GM12873 (cell line): ENCODE measurements at regions not wholly inside any gene's neighbourhood (a gene's known extent, or its start where the extent isn't known, plus 50 kb on each side); places are given as distances from the start of the nearest gene placed in this dataset.

Source experiments
- CTCF ChIP-seq: IDR thresholded peaks from 2 replicates; pipeline ENCODE4 v1.5.1; 2012; ENCODE audit warnings: low read depth, mild to moderate bottlenecking, moderate library complexity, low read length, control low read depth; ENCODE audit not compliant: insufficient read depth; ENCODE audit errors: missing control alignments

- TF ChIP-seq CTCF, result no peak
These were observed 893.5 kb downstream of the TBC1D22A start for GRCh38 chr22:47655930-47656329.

GRCh38 chr22:47654922-47655491 is 892.6 kb downstream of the TBC1D22A start:
- TF ChIP-seq CTCF, result no peak

GRCh38 chr22:47653921-47654320 is 891.5 kb downstream of the TBC1D22A start:
- no peak for TF ChIP-seq CTCF

- no peak for TF ChIP-seq CTCF
These were observed 889.0 kb downstream of the TBC1D22A start for GRCh38 chr22:47651216-47651987.

- no peak for TF ChIP-seq CTCF
These were observed 885.3 kb downstream of the TBC1D22A start for GRCh38 chr22:47647720-47648119.

GRCh38 chr22:47647181-47647580 is 884.7 kb downstream of the TBC1D22A start:
- no peak for TF ChIP-seq CTCF

- TF ChIP-seq CTCF, result no peak
These were observed 883.5 kb downstream of the TBC1D22A start for GRCh38 chr22:47645923-47646322.
